ENCODE measurements at regions not wholly inside any gene's neighbourhood (a gene's known extent, or its start where the extent isn't known, plus 50 kb on each side); places are given as distances from the start of the nearest gene placed in this dataset.

- no peak for TF ChIP-seq TAF1 (IDR thresholded peaks at IDR 0.05; ENCODE audit: low read depth)
- no peak for TF ChIP-seq REST (IDR thresholded peaks at IDR 0.05; ENCODE audit: low read depth)
- TF ChIP-seq EP300 (IDR thresholded peaks at IDR 0.05; ENCODE audit: borderline replicate concordance), result no peak
- no peak for TF ChIP-seq EGR1 (IDR thresholded peaks at IDR 0.05)
- no peak for TF ChIP-seq FOXM1 (IDR thresholded peaks at IDR 0.05; ENCODE audit: borderline replicate concordance, low read depth)
- TF ChIP-seq, protein P1, sequence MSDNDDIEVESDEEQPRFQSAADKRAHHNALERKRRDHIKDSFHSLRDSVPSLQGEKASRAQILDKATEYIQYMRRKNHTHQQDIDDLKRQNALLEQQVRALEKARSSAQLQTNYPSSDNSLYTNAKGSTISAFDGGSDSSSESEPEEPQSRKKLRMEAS (IDR thresholded peaks at IDR 0.05), result no peak
- TF ChIP-seq TEAD4 (IDR thresholded peaks at IDR 0.05), result no peak
- no peak for TF ChIP-seq CEBPB (IDR thresholded peaks at IDR 0.05)
- TF ChIP-seq RAD21 (IDR thresholded peaks at IDR 0.05; ENCODE audit: low read depth), result no peak
- TF ChIP-seq YY1 (IDR thresholded peaks at IDR 0.05; ENCODE audit: low read depth), result no peak
- no peak for TF ChIP-seq CREB1 (IDR thresholded peaks at IDR 0.05; ENCODE audit: low read depth)
- no peak for TF ChIP-seq TCF12 (IDR thresholded peaks at IDR 0.05; ENCODE audit: low read depth)
- TF ChIP-seq ZBTB7A (IDR thresholded peaks at IDR 0.05; ENCODE audit: low read depth), result no peak
These were observed 121.4 kb upstream of the WSCD1 start for GRCh38 chr17:5948811-5949210.

DNA sequence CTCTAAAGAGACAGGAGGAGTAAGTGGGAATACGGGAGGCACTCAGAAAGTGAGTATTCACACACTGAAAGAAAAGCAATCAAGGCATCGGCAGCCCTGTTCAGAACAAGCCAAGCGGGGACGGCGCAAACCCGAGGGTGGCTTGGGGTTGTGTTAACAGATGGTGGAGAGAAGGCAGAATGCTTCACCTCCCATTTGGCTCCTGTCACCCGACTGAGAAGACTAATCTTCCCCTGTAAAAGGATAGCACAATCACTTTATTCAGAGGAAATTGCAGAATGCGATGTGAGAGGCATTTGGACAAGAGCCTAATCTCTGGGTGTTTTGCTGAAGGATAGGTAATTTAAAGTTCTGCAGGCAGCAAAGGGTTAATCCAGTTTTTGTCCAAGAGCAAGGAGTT lies 119.3 kb upstream of the WSCD1 start:
- TF ChIP-seq CEBPB (IDR thresholded peaks at IDR 0.05), result no peak
- TF ChIP-seq FOXM1 (IDR thresholded peaks at IDR 0.05; ENCODE audit: borderline replicate concordance, low read depth), result no peak
- no peak for TF ChIP-seq TCF12 (IDR thresholded peaks at IDR 0.05; ENCODE audit: low read depth)
- no peak for TF ChIP-seq RAD21 (IDR thresholded peaks at IDR 0.05; ENCODE audit: low read depth)
- TF ChIP-seq EP300 (IDR thresholded peaks at IDR 0.05; ENCODE audit: borderline replicate concordance), result no peak
- TF ChIP-seq NFIC (IDR thresholded peaks at IDR 0.05), result no peak
- no peak for TF ChIP-seq REST (IDR thresholded peaks at IDR 0.05; ENCODE audit: low read depth)
- TF ChIP-seq, protein P1 (IDR thresholded peaks at IDR 0.05), result no peak
- TF ChIP-seq CREB1 (IDR thresholded peaks at IDR 0.05; ENCODE audit: low read depth), result no peak
- TF ChIP-seq USF1 (IDR thresholded peaks at IDR 0.05), result no peak
- no peak for TF ChIP-seq ZBTB7A (IDR thresholded peaks at IDR 0.05; ENCODE audit: low read depth)
- no peak for TF ChIP-seq YY1 (IDR thresholded peaks at IDR 0.05; ENCODE audit: low read depth)
- no peak for TF ChIP-seq TAF1 (IDR thresholded peaks at IDR 0.05; ENCODE audit: low read depth)
- no peak for TF ChIP-seq EGR1 (IDR thresholded peaks at IDR 0.05)
- no peak for TF ChIP-seq TEAD4 (IDR thresholded peaks at IDR 0.05)

GRCh38 chr17:5951912-5952311 lies 118.3 kb upstream of the WSCD1 start:
- TF ChIP-seq TAF1 (IDR thresholded peaks at IDR 0.05; ENCODE audit: low read depth), result no peak
- TF ChIP-seq USF1 (IDR thresholded peaks at IDR 0.05), result no peak
- TF ChIP-seq REST (IDR thresholded peaks at IDR 0.05; ENCODE audit: low read depth), result no peak
- no peak for TF ChIP-seq YY1 (IDR thresholded peaks at IDR 0.05; ENCODE audit: low read depth)
- no peak for TF ChIP-seq ZBTB7A (IDR thresholded peaks at IDR 0.05; ENCODE audit: low read depth)
- TF ChIP-seq RAD21 (IDR thresholded peaks at IDR 0.05; ENCODE audit: low read depth), result no peak
- TF ChIP-seq CREB1 (IDR thresholded peaks at IDR 0.05; ENCODE audit: low read depth), result no peak
- no peak for TF ChIP-seq CEBPB (IDR thresholded peaks at IDR 0.05)
- no peak for TF ChIP-seq EGR1 (IDR thresholded peaks at IDR 0.05)
- TF ChIP-seq FOXM1 (IDR thresholded peaks at IDR 0.05; ENCODE audit: borderline replicate concordance, low read depth), result no peak
- TF ChIP-seq TEAD4 (IDR thresholded peaks at IDR 0.05), result no peak
- no peak for TF ChIP-seq TCF12 (IDR thresholded peaks at IDR 0.05; ENCODE audit: low read depth)
- no peak for TF ChIP-seq NFIC (IDR thresholded peaks at IDR 0.05)
- TF ChIP-seq, protein P1 (IDR thresholded peaks at IDR 0.05), result no peak
- TF ChIP-seq EP300 (IDR thresholded peaks at IDR 0.05; ENCODE audit: borderline replicate concordance), result no peak

GRCh38 chr17:5952518-5952917 lies 117.7 kb upstream of the WSCD1 start:
- TF ChIP-seq CREB1 (IDR thresholded peaks at IDR 0.05; ENCODE audit: low read depth) (no peak), FOXM1 (IDR thresholded peaks at IDR 0.05; ENCODE audit: borderline replicate concordance, low read depth) (no peak), TEAD4 (IDR thresholded peaks at IDR 0.05) (no peak), CEBPB (IDR thresholded peaks at IDR 0.05) (no peak), NFIC (IDR thresholded peaks at IDR 0.05) (no peak), REST (IDR thresholded peaks at IDR 0.05; ENCODE audit: low read depth) (no peak), RAD21 (IDR thresholded peaks at IDR 0.05; ENCODE audit: low read depth) (no peak), TCF12 (IDR thresholded peaks at IDR 0.05; ENCODE audit: low read depth) (no peak), EP300 (IDR thresholded peaks at IDR 0.05; ENCODE audit: borderline replicate concordance) (no peak), ZBTB7A (IDR thresholded peaks at IDR 0.05; ENCODE audit: low read depth) (no peak), EGR1 (IDR thresholded peaks at IDR 0.05) (no peak), TAF1 (IDR thresholded peaks at IDR 0.05; ENCODE audit: low read depth) (no peak), YY1 (IDR thresholded peaks at IDR 0.05; ENCODE audit: low read depth) (no peak), USF1 (IDR thresholded peaks at IDR 0.05) (no peak)
- TF ChIP-seq, protein P1 (IDR thresholded peaks at IDR 0.05), result no peak

Data from Ishikawa (cell line).